Psoas muscle (tissue), 7 donors: ENCODE measurements at regions not wholly inside any gene's neighbourhood (a gene's known extent, or its start where the extent isn't known, plus 50 kb on each side); places are given as distances from the start of the nearest gene placed in this dataset.

Experiments
- ATAC-seq, 4 donors: fragments of 200-7000 bp; cut with Tn5 transposase; one replicate each; pipeline ENCODE4 v1.9.1; 2020; ENCODE audit warnings: moderate library complexity in 3 of 4, mild to moderate bottlenecking in 2 of 4
- DNase-seq, 2 donors: peaks; one replicate each; pipeline ENCODE4 v3.0.0-alpha.2; 2020
- H3K27ac ChIP-seq: fragments of 200-600 bp; one replicate; pipeline ENCODE4 v1.8.0; 2022
- H3K27me3 ChIP-seq, 3 donors: fragments of 200-600 bp in 1 of 3; one replicate each; pipeline versions ENCODE4 v1.6.1 to v1.8.0; 2013 to 2022; ENCODE audit warnings: low read length in 2 of 3, mild to moderate bottlenecking in 2 of 3, moderate library complexity in 1 of 3; ENCODE audit not compliant: insufficient read depth in 3 of 3
- H3K36me3 ChIP-seq, 2 donors: fragments of 200-600 bp in 1 of 2; one replicate each; pipeline versions ENCODE4 v1.6.1 to v1.8.0; 2013 to 2022; ENCODE audit warnings: low read depth in 1 of 2, mild to moderate bottlenecking in 1 of 2, moderate library complexity in 1 of 2; ENCODE audit not compliant: insufficient read depth in 1 of 2
- H3K4me1 ChIP-seq: fragments of 200-600 bp; one replicate; pipeline ENCODE4 v1.8.0; 2022
- H3K4me3 ChIP-seq: fragments of 200-600 bp; one replicate; pipeline ENCODE4 v1.8.0; 2022; ENCODE audit warnings: mild to moderate bottlenecking
- H3K9me3 ChIP-seq: fragments of 200-600 bp; one replicate; pipeline ENCODE4 v1.8.0; 2022
- CTCF ChIP-seq: fragments of 200-600 bp; IDR thresholded peaks from one replicate; pipeline ENCODE4 v1.8.0; 2022; ENCODE audit warnings: antibody characterized with exemption
- WGBS, 3 donors: extraction: QIAGEN DNeasy Blood & Tissue Kit; methylation state at CpG; one replicate each; pipeline versions ENCODE4 v1.1.6 to v1.1.7; 2013; 5-methylcytosine and 5-hydroxymethylcytosine counted together
- intact Hi-C, 2 donors: fragments of 100-400 bp; cut with DNase I; formaldehyde crosslinking; loops; one replicate each; pipeline versions ENCODE4 v1.11.0 to v1.14.2; 2022
- donor health status: healthy with polysubstance abuse.
- donor health status: DM: no; HTN: no; CAD: no; lungs with moderate emphysema.
- donor health status: Bipolar disorder and iron deficiency.
- donor health status: healthy.
- donor health status: DM: yes; HTN: yes; CAD: no.
- donor health status: DM: no; HTN: no; CAD: no.
- donor health status: DM: yes; HTN: yes; CAD: no.

- H3K27ac ChIP-seq, result no peak overlapping the region
- DNase-seq, result no peak
- intact Hi-C loops, result no loop called here
- no peaks in the 10 kb centered on the region for H3K36me3 ChIP-seq
- no peak overlapping the region for H3K4me3 ChIP-seq
- H3K27me3 ChIP-seq, result no peaks in the 10 kb centered on the region
- H3K9me3 ChIP-seq, result no peaks in the 10 kb centered on the region
- TF ChIP-seq CTCF, result no peak
- H3K4me1 ChIP-seq, result no peaks in the 10 kb centered on the region
- ATAC-seq, result no peak
These were observed 157.2 kb downstream of the BMP2 start for GRCh38 chr20:6924681-6925080.

GRCh38 chr20:6925744-6926278, 158.3 kb downstream of the BMP2 start:
- Histone ChIP-seq H3K9me3 (no peaks in the 10 kb centered on the region), H3K4me1 (no peaks in the 10 kb centered on the region), H3K36me3 (no peaks in the 10 kb centered on the region), H3K27me3 (no peaks in the 10 kb centered on the region), H3K4me3 (no peak overlapping the region), H3K27ac (no peak overlapping the region)
- no peak for TF ChIP-seq CTCF
- DNase-seq, result no peak
- ATAC-seq, result no peak
- WGBS, 3 donors, result 37 to 60% (median 50%) methylated on average over 2 of the region's 2 CpGs
- intact Hi-C loops, result no loop called here

GRCh38 chr20:6940048-6940447, 172.6 kb downstream of the BMP2 start:
- no peak for DNase-seq
- H3K36me3 ChIP-seq, result no peaks in the 10 kb centered on the region
- 43 to 53% (median 49%) methylated on average over 5 of the region's 5 CpGs for WGBS, 3 donors
- H3K4me1 ChIP-seq, result no peaks in the 10 kb centered on the region
- no peaks in the 10 kb centered on the region for H3K9me3 ChIP-seq
- H3K4me3 ChIP-seq, result no peak overlapping the region
- TF ChIP-seq CTCF, result no peak
- no peak overlapping the region for H3K27ac ChIP-seq
- intact Hi-C loops, result no loop called here
- no peaks in the 10 kb centered on the region for H3K27me3 ChIP-seq
- no peak for ATAC-seq

GRCh38 chr20:6940876-6941275, 173.4 kb downstream of the BMP2 start:
- no peak for ATAC-seq
- Histone ChIP-seq H3K27ac (no peak overlapping the region), H3K36me3 (no peaks in the 10 kb centered on the region), H3K9me3 (no peaks in the 10 kb centered on the region), H3K27me3 (no peaks in the 10 kb centered on the region), H3K4me3 (no peak overlapping the region), H3K4me1 (no peaks in the 10 kb centered on the region)
- intact Hi-C loops, result no loop called here
- WGBS, 3 donors, result 24 to 40% (median 34%) methylated on average over 2 of the region's 2 CpGs
- no peak for TF ChIP-seq CTCF
- no peak for DNase-seq

- H3K4me3 ChIP-seq, result no peak overlapping the region
- H3K27me3 ChIP-seq, result no peaks in the 10 kb centered on the region
- H3K9me3 ChIP-seq, result no peaks in the 10 kb centered on the region
- WGBS, 3 donors, result 81 to 89% (median 88%) methylated on average over 2 of the region's 2 CpGs
- intact Hi-C loops, result no loop called here
- ATAC-seq (no peak), DNase-seq (no peak)
- no peaks in the 10 kb centered on the region for H3K36me3 ChIP-seq
- no peak overlapping the region for H3K27ac ChIP-seq
- no peak for TF ChIP-seq CTCF
- no peaks in the 10 kb centered on the region for H3K4me1 ChIP-seq
These were observed 174.1 kb downstream of the BMP2 start for GRCh38 chr20:6941571-6941970.
